IMR-90 (cell line): ENCODE measurements at regions not wholly inside any gene's neighbourhood (a gene's known extent, or its start where the extent isn't known, plus 50 kb on each side); places are given as distances from the start of the nearest gene placed in this dataset.

Experiments used
- ATAC-seq: fragments of 200-7000 bp; cut with Tn5 transposase; 2 replicates; pipeline ENCODE4 v1.9.1; 2020; ENCODE audit warnings: low read depth, mild to moderate bottlenecking, moderate library complexity
- BruUV-seq: library from RNA; stranded (reverse); fragments of 400-500 nt; replicated peaks from 2 replicates; lab custom pipeline; 2021; lab: Mats Ljungman, UMichigan
- CTCF ChIA-PET: fragments of 300-600 bp; formaldehyde crosslinking; extraction: SDS; loops from one replicate; lab custom pipeline; 2021; ENCODE audit warnings: antibody characterized with exemption; lab: Yijun Ruan, JAX
- POLR2A ChIA-PET: fragments of 300-600 bp; sonication (Branson Sonifier 250); formaldehyde crosslinking; loops from one replicate; lab custom pipeline; 2022; ENCODE audit warnings: antibody characterized with exemption; ENCODE audit not compliant: unreplicated experiment; lab: Charles Lee
- DNase-seq: peaks from one replicate; pipeline ENCODE4 v3.0.0; 2013
- H2AFZ ChIP-seq: replicated peaks from 2 replicates; pipeline ENCODE3; 2013; ENCODE audit warnings: low read length, mild to moderate bottlenecking; ENCODE audit not compliant: poor library complexity
- H2AK5ac ChIP-seq: 2 replicates; pipeline ENCODE4 v1.6.1; 2013; ENCODE audit warnings: low read depth, low read length, inconsistent platforms
- H2AK9ac ChIP-seq: replicated peaks from 2 replicates; pipeline ENCODE3; 2013; ENCODE audit warnings: mild to moderate bottlenecking, low read depth, low read length, moderate library complexity; ENCODE audit not compliant: poor library complexity
- H2BK120ac ChIP-seq: 2 replicates; pipeline ENCODE4 v1.6.1; 2013; ENCODE audit warnings: low read depth, low read length, inconsistent platforms
- H2BK15ac ChIP-seq: 3 replicates; pipeline ENCODE4 v1.6.1; 2013; ENCODE audit warnings: low read depth, low read length, inconsistent platforms
- H2BK20ac ChIP-seq: 2 replicates; pipeline ENCODE4 v1.6.1; 2013; ENCODE audit warnings: low read depth, mild to moderate bottlenecking, inconsistent platforms, low read length, moderate library complexity
- H2BK5ac ChIP-seq: 2 replicates; pipeline ENCODE4 v1.6.1; 2013; ENCODE audit warnings: mild to moderate bottlenecking, low read depth, low read length, inconsistent platforms; ENCODE audit not compliant: poor library complexity, severe bottlenecking
- H3K14ac ChIP-seq: replicated peaks from 2 replicates; pipeline ENCODE4 v1.6.1; 2013; ENCODE audit warnings: low read depth, low read length, inconsistent platforms
- H3K18ac ChIP-seq: 2 replicates; pipeline ENCODE4 v1.6.1; 2013; ENCODE audit warnings: low read depth, low read length, control low read depth
- H3K23ac ChIP-seq: 2 replicates; pipeline ENCODE4 v1.6.1; 2013; ENCODE audit warnings: low read depth, low read length, inconsistent platforms
- H3K27ac ChIP-seq: 2 replicates; pipeline ENCODE4 v1.5.1; 2013; ENCODE audit warnings: mild to moderate bottlenecking, control low read depth, low read length; ENCODE audit not compliant: insufficient read depth
- H3K27me3 ChIP-seq: 2 replicates; pipeline ENCODE4 v1.6.1; 2013; ENCODE audit warnings: low read length; ENCODE audit not compliant: control insufficient read depth, insufficient read depth
- H3K36me3 ChIP-seq: 2 replicates; pipeline ENCODE4 v1.6.1; 2013; ENCODE audit warnings: low read length, mixed read lengths; ENCODE audit not compliant: control insufficient read depth, insufficient read depth
- H3K4ac ChIP-seq: 2 replicates; pipeline ENCODE4 v1.6.1; 2013; ENCODE audit warnings: low read depth, low read length, inconsistent platforms
- H3K4me1 ChIP-seq: 2 replicates; pipeline ENCODE4 v1.6.1; 2013; ENCODE audit warnings: low read length, mixed read lengths; ENCODE audit not compliant: control insufficient read depth, insufficient read depth
- H3K4me2 ChIP-seq: 2 replicates; pipeline ENCODE4 v1.6.1; 2013; ENCODE audit warnings: low read depth, mild to moderate bottlenecking, control low read depth, low read length, moderate library complexity
- H3K4me3 ChIP-seq: 2 replicates; pipeline ENCODE4 v1.5.1; 2013; ENCODE audit warnings: low read depth, mild to moderate bottlenecking, control low read depth, low read length, moderate library complexity; ENCODE audit not compliant: insufficient read depth
- H3K56ac ChIP-seq: 2 replicates; pipeline ENCODE4 v1.6.1; 2013; ENCODE audit warnings: low read length, inconsistent platforms; ENCODE audit not compliant: insufficient read depth; ENCODE audit errors: extremely low read depth
- H3K79me1 ChIP-seq, 2 experiments: 2 replicates each; pipeline ENCODE4 v1.6.1; 2013; ENCODE audit warnings: low read length in 2 of 2, inconsistent platforms in 1 of 2, low read depth in 1 of 2
- H3K9ac ChIP-seq: 2 replicates; pipeline ENCODE4 v1.6.1; 2013; ENCODE audit warnings: low read depth, low read length, control low read depth
- H3K9me1 ChIP-seq: 2 replicates; pipeline ENCODE4 v1.6.1; 2013; ENCODE audit warnings: low read length, inconsistent platforms; ENCODE audit not compliant: insufficient read depth
- H3K9me3 ChIP-seq: 2 replicates; pipeline ENCODE4 v1.6.1; 2013; ENCODE audit warnings: low read length; ENCODE audit not compliant: control insufficient read depth, insufficient read depth
- H4K20me1 ChIP-seq: 2 replicates; pipeline ENCODE4 v1.6.1; 2013; ENCODE audit warnings: low read length, inconsistent platforms; ENCODE audit not compliant: insufficient read depth
- H4K5ac ChIP-seq: 2 replicates; pipeline ENCODE4 v1.6.1; 2013; ENCODE audit warnings: mild to moderate bottlenecking, low read depth, low read length, control low read depth
- H4K8ac ChIP-seq, 2 experiments: 2 replicates each; pipeline ENCODE4 v1.6.1; 2013; ENCODE audit warnings: low read depth in 2 of 2, low read length in 2 of 2, control low read depth in 1 of 2, inconsistent platforms in 1 of 2
- H4K91ac ChIP-seq: 2 replicates; pipeline ENCODE4 v1.6.1; 2013; ENCODE audit warnings: low read depth, low read length, inconsistent platforms; ENCODE audit not compliant: insufficient read depth
- FOS ChIP-seq: fragments of 150-350 bp; IDR thresholded peaks from 2 replicates; pipeline ENCODE4 v1.6.1; 2016; ENCODE audit warnings: low read depth, low read length
- MAZ ChIP-seq: IDR thresholded peaks from 2 replicates; pipeline ENCODE4 v1.6.1; 2012; ENCODE audit warnings: low read depth, mild to moderate bottlenecking, low read length, improper control_type of control experiment, moderate library complexity, borderline replicate concordance
- MXI1 ChIP-seq: IDR thresholded peaks from 2 replicates; pipeline ENCODE4 v1.6.1; 2012; ENCODE audit warnings: low read depth, mild to moderate bottlenecking, low read length, moderate library complexity, borderline replicate concordance
- WGBS, 2 experiments: methylation state at CpG; one replicate each; pipeline versions ENCODE4 v1.1.5 to v1.1.7; 2013; ENCODE audit warnings: missing lambda C conversion rate in 2 of 2; ENCODE audit not compliant: insufficient read length in 1 of 2; ENCODE audit errors: extremely low coverage in 2 of 2; 5-methylcytosine and 5-hydroxymethylcytosine counted together
- dilution Hi-C: fragments of 300-500 bp; cut with HindIII; formaldehyde crosslinking; loops from one replicate; pipeline ENCODE4 v1.14.3; 2018; ENCODE audit warnings: low sequenced_read_pairs; ENCODE audit not compliant: unreplicated experiment
- in situ Hi-C: fragments of 300-500 bp; cut with MboI; formaldehyde crosslinking; loops from 3 replicates; pipeline ENCODE4 v1.14.3; 2019; ENCODE audit warnings: low sequenced_read_pairs, inconsistent platforms, mixed read lengths
- intact Hi-C: fragments of 100-400 bp; cut with micrococcal nuclease; formaldehyde crosslinking; loops from 2 replicates; pipeline ENCODE4 v1.10.0; 2022

DNA sequence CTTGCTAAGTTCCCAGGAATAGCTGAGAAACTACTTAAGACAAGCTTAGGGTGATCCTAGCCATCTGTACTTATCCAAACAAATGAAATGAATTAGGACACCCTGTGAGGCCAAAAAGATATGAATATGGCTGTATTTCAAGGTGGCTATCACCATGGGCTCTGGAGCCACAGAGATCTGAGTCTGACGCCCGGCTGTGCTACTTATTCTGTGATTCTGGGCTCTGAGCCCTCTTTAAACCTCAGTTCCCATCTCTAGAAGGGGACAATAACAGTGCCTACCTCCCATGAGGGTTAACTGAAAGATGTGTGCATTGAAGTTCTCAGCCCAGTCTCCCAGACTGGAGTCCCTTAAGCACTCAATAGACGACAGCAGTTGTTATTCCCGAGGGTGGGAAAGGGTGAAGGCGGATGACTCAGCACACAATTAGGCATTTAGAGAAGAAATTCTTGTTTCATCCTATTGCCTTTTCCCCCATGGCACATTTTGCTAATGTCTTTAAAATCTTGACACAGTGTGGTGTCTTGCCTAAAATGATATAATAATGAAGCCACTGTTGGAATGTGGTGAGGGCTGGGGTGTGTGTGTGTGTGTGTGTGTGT is 132.5 kb downstream of the ADAMTS15 start (continued):
- TF ChIP-seq FOS = peak; percentile 63

- dilution Hi-C loops = no loop called here
- no peak overlapping the region for H2AK9ac ChIP-seq
- H3K23ac ChIP-seq = no peak overlapping the region
- H3K56ac ChIP-seq = no peak overlapping the region
- H3K4ac ChIP-seq = peak overlapping the region; percentile 46; the same call in 1 of the 2 replicates
- H3K14ac ChIP-seq = no peak overlapping the region
- no peak overlapping the region for H3K4me2 ChIP-seq
- H3K9ac ChIP-seq = no peak overlapping the region
- H4K5ac ChIP-seq = peak overlapping the region; percentile 77
- 0 out of 2 replicates have a peak overlapping the region, but pooled peaks have one; percentile 0 for H3K27ac ChIP-seq
- peak overlapping the region; percentile 10 for H4K91ac ChIP-seq
- peaks cover 9% of the 10 kb centered on the region; the same call in 1 of the 2 replicates for H3K9me1 ChIP-seq
- peaks cover 20% of the 10 kb centered on the region for H3K4me1 ChIP-seq
- in situ Hi-C loops = no loop called here
- 0 out of 2 replicates have a peak, but pooled peaks have one; percentile 22 for ATAC-seq
- peak overlapping the region; percentile 88; the same call in 2 of the 3 replicates for H2BK15ac ChIP-seq
- ChIA-PET CTCF (no interaction called here), POLR2A (no interaction called here)
- H2AFZ ChIP-seq = no peak overlapping the region
- no TSS peak for BruUV-seq
- peak overlapping the region; percentile 23 for H2BK20ac ChIP-seq
- peak; percentile 19 for DNase-seq
- H4K20me1 ChIP-seq = no peaks in the 10 kb centered on the region
- no peaks in the 10 kb centered on the region for H3K9me3 ChIP-seq
- no peaks in the 10 kb centered on the region for H3K27me3 ChIP-seq
- H3K79me1 ChIP-seq = no peaks in the 10 kb centered on the region
- peak overlapping the region; percentile 7 for H2BK120ac ChIP-seq
- no CpG with 5 or more reads among the region's 2 CpGs for WGBS, 2 experiments
- H4K8ac ChIP-seq = peak overlapping the region in 1 of 2 experiments; percentile 64; a peak in 2 of 4 replicates
- TF ChIP-seq MXI1 = no peak
- TF ChIP-seq MAZ = no peak
- H3K4me3 ChIP-seq = no peak overlapping the region
- H2AK5ac ChIP-seq = no peak overlapping the region
- intact Hi-C loops = no loop called here
- peak overlapping the region; percentile 28 for H2BK5ac ChIP-seq
- peak overlapping the region; percentile 83; the same call in 1 of the 2 replicates for H3K18ac ChIP-seq
- no peaks in the 10 kb centered on the region for H3K36me3 ChIP-seq
Observed at GRCh38 chr11:130581646-130582045, 133.2 kb downstream of the ADAMTS15 start.
